A549 (cell line): ENCODE measurements at regions not wholly inside any gene's neighbourhood (a gene's known extent, or its start where the extent isn't known, plus 50 kb on each side); places are given as distances from the start of the nearest gene placed in this dataset.

Source experiments
- ATAC-seq, 2 experiments: fragments of 200-7000 bp in 1 of 2; fragments of >200 bp in 1 of 2; cut with Nextera tagmentation in 1 of 2; cut with Tn5 transposase in 1 of 2; 3 replicates each; pipeline versions ENCODE4 v1.8.0 to v1.9.1; 2018 to 2020; ENCODE audit warnings: mild to moderate bottlenecking in 1 of 2, moderate library complexity in 1 of 2
- CTCF ChIA-PET: fragments of 300-600 bp; sonication (Branson Sonifier 250); formaldehyde crosslinking; extraction: SDS; loops from one replicate; lab custom pipeline; 2021; ENCODE audit warnings: antibody characterized with exemption, inconsistent platforms; lab: Yijun Ruan, JAX
- POLR2A ChIA-PET: fragments of 350-600 bp; formaldehyde crosslinking; extraction: SDS; loops from one replicate; lab custom pipeline; 2021; ENCODE audit warnings: antibody characterized with exemption, inconsistent platforms; lab: Yijun Ruan, JAX
- DNase-seq, 2 experiments: peaks; one replicate each; pipeline versions ENCODE4 v3.0.0 to v3.0.0-alpha.2; 2011 to 2016; ENCODE audit warnings: low read depth in 1 of 2, low spot score in 1 of 2
- FAIRE-seq: peaks from 2 replicates; lab custom pipeline; 2011; peaks lifted over from hg19 to GRCh38; lab: Jason Lieb, UNC
- H3K27ac ChIP-seq, 2 experiments: fragments of >200 bp; sonication (Bioruptor Twin); formaldehyde crosslinking; 3 replicates each; pipeline ENCODE4 v1.5.1; 2016 to 2017
- H3K4me1 ChIP-seq: fragments of >200 bp; sonication (Bioruptor Twin); formaldehyde crosslinking; 3 replicates; pipeline ENCODE4 v1.6.1; 2016
- H3K4me2 ChIP-seq: fragments of >200 bp; sonication (Bioruptor Twin); formaldehyde crosslinking; 3 replicates; pipeline ENCODE4 v1.6.1; 2016
- H3K4me3 ChIP-seq: fragments of >200 bp; sonication (Bioruptor Twin); formaldehyde crosslinking; 3 replicates; pipeline ENCODE4 v1.5.1; 2016
- H3K9me3 ChIP-seq: fragments of >200 bp; sonication (Bioruptor Twin); formaldehyde crosslinking; 3 replicates; pipeline ENCODE4 v1.6.1; 2016
- BCL3 ChIP-seq: fragments of >200 bp; sonication (Bioruptor Twin); formaldehyde crosslinking; IDR thresholded peaks from 3 replicates; pipeline ENCODE4 v1.6.1; 2016
- CEBPB ChIP-seq, 2 experiments: fragments of >200 bp in 1 of 2; sonication (Bioruptor Twin) in 1 of 2; formaldehyde crosslinking in 1 of 2; IDR thresholded peaks; 2 replicates each; pipeline ENCODE4 v1.6.1; 2012 to 2016
- EHF ChIP-seq: fragments of 250-450 bp; sonication (Bioruptor Pico); IDR thresholded peaks from 2 replicates; pipeline ENCODE4 v1.5.0; 2020; ENCODE audit warnings: mild to moderate bottlenecking
- FOXS1 ChIP-seq: fragments of 250-450 bp; sonication (Bioruptor Pico); IDR thresholded peaks from 2 replicates; pipeline ENCODE4 v1.5.0; 2020; ENCODE audit warnings: mild to moderate bottlenecking, moderate library complexity
- HDAC2 ChIP-seq: fragments of 200-600 bp; sonication (generic); IDR thresholded peaks from 2 replicates; pipeline ENCODE4 v1.6.1; 2016
- HEYL ChIP-seq: fragments of 250-450 bp; sonication (Bioruptor Pico); IDR thresholded peaks from 2 replicates; pipeline ENCODE4 v1.8.0; 2021; ENCODE audit warnings: mild to moderate bottlenecking, moderate library complexity
- JUN ChIP-seq, 2 experiments: fragments of >200 bp; sonication (Bioruptor Twin); formaldehyde crosslinking; IDR thresholded peaks; 2 replicates in 1 of 2; 3 replicates in 1 of 2; pipeline ENCODE4 v1.6.1; 2016 to 2017
- KDM1A ChIP-seq: fragments of 200-600 bp; sonication (generic); IDR thresholded peaks from 2 replicates; pipeline ENCODE4 v1.6.1; 2016; ENCODE audit warnings: low read depth, mild to moderate bottlenecking
- MAZ ChIP-seq: fragments of 150-350 bp; IDR thresholded peaks from 2 replicates; pipeline ENCODE4 v1.6.1; 2014; ENCODE audit warnings: antibody characterized with exemption, low read depth, low read length, borderline replicate concordance
- MYC ChIP-seq: IDR thresholded peaks from 2 replicates; pipeline ENCODE4 v1.6.1; 2012; ENCODE audit warnings: mild to moderate bottlenecking, inconsistent platforms, low read length, improper control_type of control experiment, borderline replicate concordance
- NPAS2 ChIP-seq: fragments of 250-450 bp; sonication (Bioruptor Pico); IDR thresholded peaks from 2 replicates; pipeline ENCODE4 v1.8.0; 2022; ENCODE audit warnings: mild to moderate bottlenecking, moderate library complexity, borderline replicate concordance
- POLR2A ChIP-seq: IDR thresholded peaks from 2 replicates; pipeline ENCODE4 v1.6.1; 2012; ENCODE audit warnings: mild to moderate bottlenecking, low read length
- POLR2AphosphoS2 ChIP-seq: conservative IDR thresholded peaks from 2 replicates; pipeline ENCODE4 v1.6.1; 2012; ENCODE audit warnings: low read length, improper control_type of control experiment, inconsistent platforms
- RAD21 ChIP-seq, 2 experiments: fragments of >200 bp in 1 of 2; sonication (Bioruptor Twin) in 1 of 2; formaldehyde crosslinking in 1 of 2; IDR thresholded peaks in 1 of 2; conservative IDR thresholded peaks in 1 of 2; 2 replicates in 1 of 2; 3 replicates in 1 of 2; pipeline ENCODE4 v1.6.1; 2012 to 2018; ENCODE audit warnings: inconsistent platforms in 1 of 2
- RCOR1 ChIP-seq: fragments of 150-350 bp; IDR thresholded peaks from 2 replicates; pipeline ENCODE4 v1.6.1; 2014; ENCODE audit warnings: antibody characterized with exemption, low read length, low read depth
- TFCP2L1 ChIP-seq: fragments of 250-450 bp; sonication (Bioruptor Pico); IDR thresholded peaks from 2 replicates; pipeline ENCODE4 v1.5.0; 2021; ENCODE audit warnings: mild to moderate bottlenecking
- TP53 ChIP-seq: fragments of 250-450 bp; sonication (Bioruptor Pico); IDR thresholded peaks from 2 replicates; pipeline ENCODE4 v1.5.0; 2021; ENCODE audit warnings: mild to moderate bottlenecking, moderate library complexity
- ZNF302 ChIP-seq: fragments of 250-450 bp; sonication (Bioruptor Pico); IDR thresholded peaks from 2 replicates; pipeline ENCODE4 v1.9.0; 2021; ENCODE audit warnings: inconsistent platforms, mild to moderate bottlenecking, moderate library complexity
- WGBS: methylation state at CpG from one replicate; pipeline ENCODE4 v1.1.6; 2017; ENCODE audit errors: missing lambda C conversion rate; 5-methylcytosine and 5-hydroxymethylcytosine counted together
- TF ChIP-seq, protein P1 (sequence below): fragments of 250-450 bp; sonication (Bioruptor Pico); IDR thresholded peaks from 2 replicates; pipeline ENCODE4 v1.5.0; 2021; ENCODE audit warnings: mild to moderate bottlenecking, moderate library complexity, borderline replicate concordance
- TF ChIP-seq, protein P2 (sequence below): fragments of 150-350 bp; IDR thresholded peaks from 2 replicates; pipeline ENCODE4 v1.6.1; 2014; ENCODE audit warnings: low read depth, mild to moderate bottlenecking, low read length
- TF ChIP-seq, protein P3 (sequence below): fragments of >200 bp; sonication (Bioruptor Twin); formaldehyde crosslinking; IDR thresholded peaks from 2 replicates; pipeline ENCODE4 v1.6.1; 2016

DNA sequence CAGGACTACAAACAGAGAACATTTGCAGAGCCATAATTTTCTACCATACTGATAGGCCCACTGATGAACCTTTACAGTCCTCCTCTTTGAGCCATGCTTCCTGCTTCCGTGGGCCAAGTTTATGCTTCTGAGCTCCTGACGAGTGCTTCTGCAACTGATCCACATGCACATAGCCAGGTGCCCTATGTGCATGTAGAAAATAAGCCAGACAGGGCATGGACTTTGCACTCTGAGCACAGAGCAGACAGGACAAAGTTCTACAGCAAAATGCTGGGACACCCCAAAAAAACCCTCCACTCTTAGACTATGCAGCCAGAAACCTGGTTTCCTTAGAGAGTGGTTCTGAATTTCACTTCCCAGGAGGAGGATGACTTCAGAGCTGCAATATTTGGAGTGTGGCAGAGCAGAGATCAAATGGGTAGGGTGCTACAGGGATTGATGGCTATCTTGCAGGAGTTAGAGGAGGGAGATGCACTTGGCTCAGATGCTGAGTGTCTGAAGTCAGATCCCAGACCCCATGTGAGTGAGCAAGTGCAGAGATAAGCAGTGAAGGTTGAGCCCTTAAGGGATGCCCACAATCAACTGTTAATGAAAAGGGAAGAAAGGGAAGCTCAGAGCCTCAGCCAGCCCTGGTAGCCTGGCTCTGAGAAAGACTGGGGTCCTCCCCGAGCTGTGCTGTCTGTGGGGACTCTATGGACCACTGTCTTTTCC, 230.9 kb downstream of the DUSP10 start:
- DNase-seq (no peak), ATAC-seq (no peak), FAIRE-seq (no peak)
- ChIA-PET CTCF (interaction anchor here (1.2 kb wide), 1 partner anchor 16 kb away, joined by 3 read pairs; no protein-coding TSS in a partner anchor), POLR2A (no interaction called here)
- TF ChIP-seq POLR2AphosphoS2: no peak
- no peak for TF ChIP-seq BCL3
- TF ChIP-seq, protein P1, sequence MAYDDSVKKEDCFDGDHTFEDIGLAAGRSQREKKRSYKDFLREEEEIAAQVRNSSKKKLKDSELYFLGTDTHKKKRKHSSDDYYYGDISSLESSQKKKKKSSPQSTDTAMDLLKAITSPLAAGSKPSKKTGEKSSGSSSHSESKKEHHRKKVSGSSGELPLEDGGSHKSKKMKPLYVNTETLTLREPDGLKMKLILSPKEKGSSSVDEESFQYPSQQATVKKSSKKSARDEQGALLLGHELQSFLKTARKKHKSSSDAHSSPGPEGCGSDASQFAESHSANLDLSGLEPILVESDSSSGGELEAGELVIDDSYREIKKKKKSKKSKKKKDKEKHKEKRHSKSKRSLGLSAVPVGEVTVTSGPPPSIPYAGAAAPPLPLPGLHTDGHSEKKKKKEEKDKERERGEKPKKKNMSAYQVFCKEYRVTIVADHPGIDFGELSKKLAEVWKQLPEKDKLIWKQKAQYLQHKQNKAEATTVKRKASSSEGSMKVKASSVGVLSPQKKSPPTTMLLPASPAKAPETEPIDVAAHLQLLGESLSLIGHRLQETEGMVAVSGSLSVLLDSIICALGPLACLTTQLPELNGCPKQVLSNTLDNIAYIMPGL (CRISPR knock-in tag): no peak
- no peak for TF ChIP-seq CEBPB (IDR thresholded peaks at IDR 0.05)
- TF ChIP-seq FOXS1: no peak
- TF ChIP-seq TP53: no peak
- TF ChIP-seq POLR2A: no peak
- no peak for TF ChIP-seq RAD21 (conservative IDR thresholded peaks at IDR 0.05 in 1 of 2, IDR thresholded peaks at IDR 0.05 in 1 of 2)
- TF ChIP-seq HDAC2: no peak
- TF ChIP-seq, protein P2, sequence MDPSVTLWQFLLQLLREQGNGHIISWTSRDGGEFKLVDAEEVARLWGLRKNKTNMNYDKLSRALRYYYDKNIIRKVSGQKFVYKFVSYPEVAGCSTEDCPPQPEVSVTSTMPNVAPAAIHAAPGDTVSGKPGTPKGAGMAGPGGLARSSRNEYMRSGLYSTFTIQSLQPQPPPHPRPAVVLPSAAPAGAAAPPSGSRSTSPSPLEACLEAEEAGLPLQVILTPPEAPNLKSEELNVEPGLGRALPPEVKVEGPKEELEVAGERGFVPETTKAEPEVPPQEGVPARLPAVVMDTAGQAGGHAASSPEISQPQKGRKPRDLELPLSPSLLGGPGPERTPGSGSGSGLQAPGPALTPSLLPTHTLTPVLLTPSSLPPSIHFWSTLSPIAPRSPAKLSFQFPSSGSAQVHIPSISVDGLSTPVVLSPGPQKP: no peak
- TF ChIP-seq NPAS2 (CRISPR knock-in tag): no peak
- TF ChIP-seq RCOR1: no peak
- Histone ChIP-seq H3K27ac (no peak overlapping the region), H3K4me2 (no peak overlapping the region), H3K4me3 (no peak overlapping the region), H3K4me1 (no peaks in the 10 kb centered on the region), H3K9me3 (no peaks in the 10 kb centered on the region; the same call in 2 of the 3 replicates)
- WGBS: 48% methylated on average over 3 of the region's 3 CpGs

GRCh38 chr1:221511797-221512196, 230.1 kb downstream of the DUSP10 start:
- no peak overlapping the region for H3K4me3 ChIP-seq
- WGBS: 39% methylated on average over 3 of the region's 3 CpGs
- POLR2A ChIA-PET: no interaction called here
- H3K9me3 ChIP-seq: no peaks in the 10 kb centered on the region
- H3K27ac ChIP-seq: no peak overlapping the region
- no peak for DNase-seq
- H3K4me1 ChIP-seq: no peaks in the 10 kb centered on the region
- FAIRE-seq: no peak
- TF ChIP-seq HEYL (CRISPR knock-in tag) (no peak), NPAS2 (CRISPR knock-in tag) (no peak), JUN (IDR thresholded peaks at IDR 0.05) (no peak)
- TF ChIP-seq, protein P2: no peak
- no peak overlapping the region for H3K4me2 ChIP-seq
- no peak for ATAC-seq
- CTCF ChIA-PET: interaction anchor here (1.2 kb wide), 1 partner anchor 16 kb away, joined by 3 read pairs; no protein-coding TSS in a partner anchor

- CTCF ChIA-PET: no interaction called here
- Histone ChIP-seq H3K9me3 (no peaks in the 10 kb centered on the region), H3K4me2 (no peak overlapping the region), H3K4me3 (no peak overlapping the region), H3K27ac (no peak overlapping the region), H3K4me1 (no peaks in the 10 kb centered on the region)
- DNase-seq (no peak), ATAC-seq (no peak), FAIRE-seq (no peak)
- POLR2A ChIA-PET: no interaction called here
- TF ChIP-seq, protein P3, sequence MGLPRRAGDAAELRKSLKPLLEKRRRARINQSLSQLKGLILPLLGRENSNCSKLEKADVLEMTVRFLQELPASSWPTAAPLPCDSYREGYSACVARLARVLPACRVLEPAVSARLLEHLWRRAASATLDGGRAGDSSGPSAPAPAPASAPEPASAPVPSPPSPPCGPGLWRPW: no peak
- TF ChIP-seq KDM1A: no peak
- no peak for TF ChIP-seq RCOR1
- TF ChIP-seq ZNF302 (CRISPR knock-in tag): no peak
- no peak for TF ChIP-seq TFCP2L1 (CRISPR knock-in tag)
- no peak for TF ChIP-seq EHF (CRISPR knock-in tag)
- TF ChIP-seq MYC: no peak
- TF ChIP-seq BCL3: no peak
- TF ChIP-seq MAZ: no peak
- TF ChIP-seq POLR2AphosphoS2: no peak
- TF ChIP-seq POLR2A: no peak
These were observed 227.1 kb downstream of the DUSP10 start for GRCh38 chr1:221514806-221515205.
